H9 (cell line): ENCODE measurements at regions not wholly inside any gene's neighbourhood (a gene's known extent, or its start where the extent isn't known, plus 50 kb on each side); places are given as distances from the start of the nearest gene placed in this dataset.

ENCODE experiments used
- DNase-seq: peaks from one replicate; pipeline ENCODE4 v3.0.0-alpha.2; 2017
- H2AFZ ChIP-seq: one replicate; pipeline ENCODE4 v1.6.1; 2013; ENCODE audit warnings: mild to moderate bottlenecking, low read length, control low read depth, moderate library complexity
- H2AK5ac ChIP-seq: 2 replicates; pipeline ENCODE4 v1.6.1; 2013; ENCODE audit warnings: low read length, control low read depth, mixed read lengths; ENCODE audit not compliant: insufficient read length
- H2BK120ac ChIP-seq: one replicate; pipeline ENCODE4 v1.6.1; 2013; ENCODE audit warnings: low read depth, mild to moderate bottlenecking, low read length, control low read depth, inconsistent platforms; ENCODE audit not compliant: poor library complexity, severe bottlenecking
- H2BK12ac ChIP-seq: 2 replicates; pipeline ENCODE4 v1.6.1; 2013; ENCODE audit warnings: low read length, control low read depth, mixed read lengths, low read depth; ENCODE audit not compliant: insufficient read length
- H2BK15ac ChIP-seq: 2 replicates; pipeline ENCODE4 v1.6.1; 2013; ENCODE audit warnings: low read depth, low read length, control low read depth
- H2BK20ac ChIP-seq: one replicate; pipeline ENCODE4 v1.6.1; 2013; ENCODE audit warnings: low read depth, mild to moderate bottlenecking, low read length, control low read depth, inconsistent platforms; ENCODE audit not compliant: poor library complexity, severe bottlenecking
- H2BK5ac ChIP-seq: 2 replicates; pipeline ENCODE4 v1.6.1; 2013; ENCODE audit warnings: low read length, control low read depth, mixed read lengths; ENCODE audit not compliant: insufficient read length
- H3K14ac ChIP-seq: 2 replicates; pipeline ENCODE4 v1.6.1; 2013; ENCODE audit warnings: low read length, control low read depth; ENCODE audit not compliant: insufficient read depth
- H3K18ac ChIP-seq: 2 replicates; pipeline ENCODE4 v1.6.1; 2013; ENCODE audit warnings: low read depth, mild to moderate bottlenecking, mixed read lengths, low read length, control low read depth; ENCODE audit not compliant: insufficient read length
- H3K23ac ChIP-seq: 2 replicates; pipeline ENCODE4 v1.6.1; 2013; ENCODE audit warnings: low read length, control low read depth, mixed read lengths, low read depth; ENCODE audit not compliant: insufficient read length
- H3K23me2 ChIP-seq: 2 replicates; pipeline ENCODE4 v1.6.1; 2013; ENCODE audit warnings: low read depth, mild to moderate bottlenecking, mixed read lengths, low read length, control low read depth; ENCODE audit not compliant: insufficient read length, poor library complexity, severe bottlenecking
- H3K27ac ChIP-seq: 2 replicates; pipeline ENCODE4 v1.5.1; 2013; ENCODE audit warnings: low read length, control low read depth, mixed read lengths, low read depth; ENCODE audit not compliant: insufficient read length
- H3K27me3 ChIP-seq: 2 replicates; pipeline ENCODE4 v1.6.1; 2013; ENCODE audit warnings: low read length, control low read depth, inconsistent platforms; ENCODE audit not compliant: insufficient read depth
- H3K4ac ChIP-seq: 2 replicates; pipeline ENCODE4 v1.6.1; 2013; ENCODE audit warnings: low read depth, mild to moderate bottlenecking, control low read depth, inconsistent platforms, low read length, moderate library complexity
- H3K4me1 ChIP-seq: 2 replicates; pipeline ENCODE4 v1.6.1; 2013; ENCODE audit warnings: low read length, control low read depth, inconsistent platforms; ENCODE audit not compliant: insufficient read depth
- H3K4me2 ChIP-seq: 2 replicates; pipeline ENCODE4 v1.6.1; 2013; ENCODE audit warnings: low read length, control low read depth, mixed read lengths; ENCODE audit not compliant: insufficient read length, insufficient read depth
- H3K56ac ChIP-seq: 2 replicates; pipeline ENCODE4 v1.6.1; 2013; ENCODE audit warnings: low read depth, mild to moderate bottlenecking, mixed read lengths, low read length, control low read depth; ENCODE audit not compliant: insufficient read length
- H3K79me1 ChIP-seq: 2 replicates; pipeline ENCODE4 v1.6.1; 2013; ENCODE audit warnings: low read depth, mild to moderate bottlenecking, moderate library complexity, low read length, control low read depth, inconsistent platforms; ENCODE audit not compliant: insufficient read depth, poor library complexity, severe bottlenecking
- H3K79me2 ChIP-seq: 2 replicates; pipeline ENCODE4 v1.6.1; 2013; ENCODE audit warnings: low read length, control low read depth, inconsistent platforms; ENCODE audit not compliant: insufficient read depth
- H3K9ac ChIP-seq: 2 replicates; pipeline ENCODE4 v1.6.1; 2013; ENCODE audit warnings: low read length, control low read depth, mixed read lengths; ENCODE audit not compliant: insufficient read length; ENCODE audit errors: extremely low read depth
- H3K9me3 ChIP-seq: one replicate; pipeline ENCODE4 v1.6.1; 2013; ENCODE audit warnings: low read depth, low read length, inconsistent platforms; ENCODE audit not compliant: control insufficient read depth
- H3T11ph ChIP-seq: one replicate; pipeline ENCODE4 v1.6.1; 2013; ENCODE audit warnings: mild to moderate bottlenecking, low read length, control low read depth, inconsistent platforms
- H4K20me1 ChIP-seq: one replicate; pipeline ENCODE4 v1.6.1; 2013; ENCODE audit not compliant: control insufficient read depth, insufficient read length, insufficient read depth
- H4K5ac ChIP-seq: 2 replicates; pipeline ENCODE4 v1.6.1; 2013; ENCODE audit warnings: low read depth, mild to moderate bottlenecking, mixed read lengths, low read length, control low read depth; ENCODE audit not compliant: insufficient read length
- H4K8ac ChIP-seq: replicated peaks from 2 replicates; pipeline ENCODE4 v1.6.1; 2013; ENCODE audit warnings: low read length, control low read depth, mixed read lengths, low read depth; ENCODE audit not compliant: insufficient read length
- H4K91ac ChIP-seq: 2 replicates; pipeline ENCODE4 v1.6.1; 2013; ENCODE audit warnings: low read depth, mild to moderate bottlenecking, moderate library complexity, mixed read lengths, low read length, control low read depth; ENCODE audit not compliant: insufficient read length
- H3K27ac Mint-ChIP-seq, 3 experiments: 2 replicates in 2 of 3; 3 replicates in 1 of 3; pipeline ENCODE4 v1.8.0; 2020 to 2021; ENCODE audit warnings: mixed read lengths in 3 of 3, mild to moderate bottlenecking in 1 of 3, moderate library complexity in 1 of 3
- H3K27me3 Mint-ChIP-seq: 2 replicates; pipeline ENCODE4 v1.8.0; 2021; ENCODE audit warnings: low read depth, mild to moderate bottlenecking, moderate library complexity, mixed read lengths
- H3K36me3 Mint-ChIP-seq, 3 experiments: 2 replicates in 2 of 3; 3 replicates in 1 of 3; pipeline ENCODE4 v1.8.0; 2020 to 2021; ENCODE audit warnings: low read depth in 3 of 3, mixed read lengths in 3 of 3; ENCODE audit not compliant: insufficient read depth in 1 of 3
- H3K4me1 Mint-ChIP-seq, 2 experiments: 2 replicates each; pipeline ENCODE4 v1.8.0; 2020; ENCODE audit warnings: mixed read lengths in 2 of 2
- H3K4me3 Mint-ChIP-seq, 2 experiments: 2 replicates in 1 of 2; 3 replicates in 1 of 2; pipeline ENCODE4 v1.8.0; 2020 to 2021; ENCODE audit warnings: mild to moderate bottlenecking in 2 of 2, mixed read lengths in 2 of 2, moderate library complexity in 1 of 2
- H3K9me3 Mint-ChIP-seq, 2 experiments: 2 replicates in 1 of 2; 3 replicates in 1 of 2; pipeline ENCODE4 v1.8.0; 2020; ENCODE audit warnings: mild to moderate bottlenecking in 2 of 2, mixed read lengths in 2 of 2, moderate library complexity in 1 of 2
- CTCF ChIP-seq: fragments of 200-600 bp; sonication (generic); conservative IDR thresholded peaks from 3 replicates; pipeline ENCODE4 v1.8.0; 2021; ENCODE audit warnings: antibody characterized with exemption, mild to moderate bottlenecking

GRCh38 chr2:40754912-40755311 lies 303.0 kb upstream of the SLC8A1 start:
- Histone ChIP-seq H4K91ac (no peak overlapping the region), H2AFZ (no peak overlapping the region), H3K18ac (no peak overlapping the region), H3T11ph (no peak overlapping the region), H3K79me1 (no peaks in the 10 kb centered on the region), H4K8ac (no peak overlapping the region), H2AK5ac (no peak overlapping the region), H2BK5ac (no peak overlapping the region), H2BK20ac (no peak overlapping the region), H2BK120ac (no peak overlapping the region), H4K20me1 (no peaks in the 10 kb centered on the region), H2BK12ac (no peak overlapping the region), H3K79me2 (no peaks in the 10 kb centered on the region), H3K14ac (no peak overlapping the region), H3K27me3 (no peaks in the 10 kb centered on the region), H3K9me3 (no peaks in the 10 kb centered on the region), H3K4ac (no peak overlapping the region), H3K23ac (no peak overlapping the region), H3K23me2 (no peaks in the 10 kb centered on the region), H3K27ac (no peak overlapping the region), H4K5ac (no peak overlapping the region), H3K9ac (no peak overlapping the region), H3K4me2 (no peak overlapping the region), H2BK15ac (no peak overlapping the region), H3K56ac (no peak overlapping the region), H3K4me1 (no peaks in the 10 kb centered on the region)
- Mint-ChIP-seq H3K27ac (no peak overlapping the region), H3K27me3 (no peaks in the 10 kb centered on the region), H3K4me1 (no peaks in the 10 kb centered on the region), H3K36me3 (no peaks in the 10 kb centered on the region), H3K4me3 (no peak overlapping the region), H3K9me3 (no peaks in the 10 kb centered on the region)
- no peak for TF ChIP-seq CTCF
- no peak for DNase-seq
